HG03575 (cell line): ENCODE measurements at regions not wholly inside any gene's neighbourhood (a gene's known extent, or its start where the extent isn't known, plus 50 kb on each side); places are given as distances from the start of the nearest gene placed in this dataset.

Experiments used
- ATAC-seq: cut with Tn5 transposase; IDR thresholded peaks from one replicate; pipeline ENCODE4 v1.9.1; 2021; ENCODE audit not compliant: unreplicated experiment, insufficient number of reproducible peaks, low FRiP score; ENCODE audit errors: extremely low read depth

DNA sequence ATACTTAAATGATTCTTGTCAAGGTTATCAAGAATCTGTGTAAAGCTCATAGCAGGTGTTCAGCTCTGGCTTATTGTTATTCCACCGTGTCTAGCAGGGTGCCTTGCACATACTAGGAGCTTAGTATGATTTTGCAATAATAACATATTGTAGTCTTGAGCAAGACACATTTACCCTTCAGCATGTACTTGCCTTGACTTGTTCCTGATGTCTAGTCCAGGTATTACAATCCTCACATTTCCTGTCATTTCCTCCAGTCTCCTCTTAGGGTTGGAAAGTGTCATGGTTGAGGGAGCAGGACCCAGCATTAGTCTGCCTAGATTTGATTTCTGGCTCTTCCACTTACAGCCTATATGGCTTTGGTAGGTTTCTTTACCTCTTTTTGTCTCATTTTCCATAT is 246.1 kb downstream of the RAD51AP2 start:
- ATAC-seq: no peak

DNA sequence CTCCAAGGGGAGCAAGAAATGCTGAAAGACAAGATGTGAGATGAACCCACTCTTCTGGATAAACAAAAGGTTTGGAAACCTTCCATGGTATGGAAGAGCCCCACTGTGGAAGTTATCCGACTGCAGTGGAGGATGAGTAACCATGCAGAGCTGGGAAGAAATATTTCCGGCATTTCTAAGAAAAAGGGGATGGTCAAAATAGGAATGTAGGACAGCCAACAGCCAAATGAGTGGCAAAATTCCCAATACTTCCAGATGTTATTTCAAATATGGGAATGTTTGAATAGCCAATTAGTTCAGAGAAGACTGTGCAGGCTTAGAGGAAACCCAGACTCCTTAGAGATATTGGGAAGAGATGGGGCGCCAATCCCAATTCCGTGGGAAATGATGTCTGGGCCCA is 246.8 kb downstream of the RAD51AP2 start:
- no peak for ATAC-seq

DNA sequence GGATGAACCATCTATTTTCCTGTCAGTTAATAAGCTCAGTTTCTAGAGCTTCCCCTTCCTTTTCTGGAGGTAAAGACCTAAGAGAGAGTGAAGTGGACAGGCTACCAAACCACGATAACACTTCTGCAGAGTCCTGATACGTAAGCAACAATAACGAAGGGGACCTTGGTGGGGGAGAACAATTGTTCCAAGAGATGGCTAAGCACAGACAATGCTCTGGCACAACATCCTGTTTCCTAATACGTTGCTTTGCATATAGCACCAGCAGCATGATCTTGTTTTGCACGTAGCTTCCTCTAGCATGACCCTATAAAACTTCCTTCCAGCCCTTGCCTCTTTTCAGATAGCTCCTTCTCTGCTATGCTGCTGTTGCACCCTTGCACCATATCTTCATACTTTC is 247.3 kb downstream of the RAD51AP2 start:
- no peak for ATAC-seq

DNA sequence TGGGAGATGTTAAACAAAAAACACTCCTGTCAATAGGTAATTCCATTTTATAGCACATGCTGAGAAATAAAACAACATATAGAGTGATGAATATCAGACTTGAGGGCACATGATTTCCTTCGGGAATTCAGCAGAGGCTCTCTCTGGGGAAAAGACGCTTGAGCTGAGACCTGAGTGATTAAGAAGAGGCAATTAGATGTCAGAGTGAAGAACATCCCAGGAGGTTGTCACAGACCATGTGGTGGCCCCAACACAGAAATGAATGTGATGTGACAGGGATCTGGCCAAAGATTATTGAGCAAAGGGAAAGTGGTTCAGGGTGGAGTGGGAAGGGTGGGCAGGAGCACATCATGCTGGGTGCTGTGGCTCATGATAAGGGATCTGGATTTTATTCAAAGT is 254.7 kb downstream of the RAD51AP2 start:
- ATAC-seq: no peak

DNA sequence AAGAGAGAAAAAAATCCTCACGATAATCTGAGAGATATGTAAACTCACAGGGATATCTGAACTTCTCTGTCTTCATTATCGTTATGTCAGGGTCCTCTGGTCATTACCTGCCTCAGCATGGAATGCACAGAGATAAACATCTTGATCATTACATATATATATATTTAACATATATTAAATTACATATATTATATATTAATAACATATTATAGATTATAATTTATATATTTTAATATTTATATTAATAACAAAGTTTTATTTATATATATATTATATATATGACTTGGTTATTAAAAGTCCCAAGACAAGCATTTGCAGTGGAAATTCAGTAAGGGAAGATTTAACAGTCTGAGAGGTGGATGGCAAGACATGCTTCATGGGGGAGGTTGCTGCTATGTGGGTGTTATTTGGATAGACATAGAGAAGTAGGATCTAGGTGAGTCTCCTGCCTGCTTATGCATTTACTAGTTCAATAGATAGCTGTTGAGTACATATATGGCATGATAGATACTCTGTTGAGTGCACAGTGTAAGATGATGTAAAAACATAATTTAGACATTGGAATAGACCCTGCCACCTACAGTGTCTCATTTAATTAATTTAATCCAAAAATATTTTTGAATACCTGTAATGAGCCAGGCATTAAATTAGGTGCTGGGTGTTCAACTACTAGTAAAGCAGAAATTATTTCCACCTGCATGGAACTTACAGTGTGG is 255.2 kb downstream of the RAD51AP2 start:
- no peak for ATAC-seq

DNA sequence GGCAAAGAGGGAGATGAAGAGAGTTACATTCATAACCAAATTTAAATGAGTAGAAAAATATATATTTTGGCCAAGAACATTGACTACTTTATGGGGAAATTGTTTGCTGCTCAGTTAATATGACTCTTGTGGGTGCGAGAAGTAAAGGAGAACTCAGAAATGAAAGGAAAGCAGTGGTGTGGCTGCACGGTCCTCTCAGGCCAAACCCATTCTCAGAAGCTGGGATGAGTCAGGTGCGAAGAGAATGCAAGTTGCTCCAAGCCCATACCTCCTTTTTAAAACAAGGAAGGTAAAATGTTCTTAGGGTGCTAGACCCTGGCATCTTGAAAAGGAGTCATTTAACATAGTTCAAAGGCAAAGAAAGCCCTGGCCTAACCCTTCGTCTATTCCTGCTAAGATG is 258.6 kb downstream of the RAD51AP2 start:
- ATAC-seq: no peak

DNA sequence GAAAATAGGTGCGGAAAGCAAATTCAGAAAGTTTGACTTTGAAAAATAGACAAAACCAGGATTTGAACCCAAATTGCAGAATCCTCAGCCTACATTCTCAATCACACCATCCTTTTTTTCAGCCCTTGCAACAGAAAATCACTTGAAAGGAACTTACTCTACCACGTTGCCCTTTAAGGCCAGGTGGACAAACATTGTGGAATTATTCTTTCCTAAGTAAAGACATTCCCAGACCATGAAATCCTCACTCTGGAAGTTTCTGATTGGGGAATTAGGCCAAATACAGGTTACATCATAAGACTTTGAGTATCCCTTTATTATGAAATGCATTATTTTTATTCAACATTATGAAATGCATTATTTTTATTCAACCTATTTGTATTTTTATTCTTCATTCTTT is 259.4 kb downstream of the RAD51AP2 start:
- no peak for ATAC-seq

DNA sequence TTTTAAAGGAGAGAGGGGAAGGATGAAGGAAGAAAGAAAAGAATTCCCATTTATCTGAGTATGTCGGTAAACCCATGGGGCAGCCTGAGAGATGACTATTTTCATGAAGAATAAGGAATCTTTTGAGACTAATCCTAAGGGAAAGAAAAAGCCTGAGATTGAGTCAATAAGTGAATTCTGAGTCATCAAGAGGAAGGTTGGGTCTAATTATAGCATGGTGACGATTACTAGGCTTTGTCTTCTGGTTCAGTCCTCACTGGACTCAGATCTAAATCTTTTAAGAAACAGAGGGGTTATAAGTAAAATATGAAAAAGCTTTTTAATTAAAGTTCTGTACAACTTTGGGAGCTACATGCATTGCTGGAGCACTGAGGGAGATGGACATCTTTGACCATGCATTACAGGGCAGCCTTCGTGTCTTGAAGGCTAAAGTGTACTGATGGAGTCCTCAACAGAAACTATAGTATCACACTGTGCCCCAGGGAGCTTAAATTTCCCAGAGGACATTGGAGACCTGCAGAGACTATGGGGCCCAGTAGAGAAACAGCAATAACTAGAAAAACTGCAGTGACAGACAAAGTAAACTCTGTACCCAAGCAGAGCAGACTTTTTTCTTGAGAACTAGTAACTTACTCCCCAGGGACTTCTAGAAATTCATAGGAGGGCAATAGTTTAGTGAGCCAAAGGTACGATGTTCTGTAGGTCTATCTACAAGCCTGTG is 260.9 kb downstream of the RAD51AP2 start:
- no peak for ATAC-seq

DNA sequence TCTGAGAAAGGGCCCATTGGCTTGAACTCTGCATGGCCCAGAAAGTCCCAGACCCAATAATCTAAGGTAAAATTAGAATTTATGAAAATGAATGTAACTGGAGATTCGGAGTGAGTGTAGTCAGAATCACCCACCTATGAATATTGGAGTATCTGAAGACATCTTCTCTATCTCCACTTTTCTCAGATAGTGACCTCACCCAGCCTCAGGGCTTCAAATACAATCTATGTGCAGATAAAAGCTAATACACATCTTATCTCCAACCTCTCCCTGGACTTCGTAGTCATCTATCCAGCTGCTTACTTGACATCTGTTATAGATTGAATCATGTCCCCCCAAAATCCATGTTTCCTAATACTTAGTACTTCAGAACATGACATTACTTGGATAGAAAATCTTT is 263.2 kb downstream of the RAD51AP2 start:
- ATAC-seq: no peak

DNA sequence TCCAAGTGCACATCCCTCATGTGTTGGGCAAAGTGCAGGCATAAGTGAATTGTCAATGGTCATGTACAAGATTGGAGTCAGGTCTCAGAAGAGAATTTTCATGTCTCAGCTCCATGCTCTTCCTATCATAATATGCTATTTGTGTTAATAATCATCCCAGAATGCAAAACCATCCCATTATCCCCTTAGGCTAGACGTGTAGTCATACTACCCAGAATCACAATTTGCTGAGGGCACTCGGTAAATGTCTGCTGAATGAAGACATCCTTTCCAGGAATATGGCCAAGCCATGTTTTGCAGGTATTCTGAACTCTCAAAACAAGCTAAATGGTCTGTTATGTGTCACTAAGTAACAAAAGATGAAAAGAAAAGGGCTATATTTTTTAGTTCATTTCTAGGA is 263.8 kb downstream of the RAD51AP2 start:
- ATAC-seq: no peak

DNA sequence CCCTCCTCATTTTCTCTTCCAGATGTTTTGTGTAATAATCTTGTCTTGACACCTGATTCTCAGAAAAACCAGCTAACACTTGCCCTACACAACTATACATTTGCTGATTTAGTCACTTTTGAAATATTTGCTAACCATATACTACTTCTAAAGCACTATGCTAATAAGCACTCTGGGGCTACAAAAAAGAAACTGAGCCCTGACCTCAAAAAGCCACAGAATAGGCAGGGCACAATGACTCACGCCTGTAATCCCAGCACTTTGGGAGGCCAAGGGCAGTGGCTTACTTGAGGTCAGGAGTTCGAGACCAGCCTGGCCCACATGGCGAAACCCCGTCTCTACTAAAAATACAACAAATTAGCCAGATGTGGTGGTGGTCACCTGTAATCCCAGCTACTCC is 266.0 kb downstream of the RAD51AP2 start:
- no peak for ATAC-seq

DNA sequence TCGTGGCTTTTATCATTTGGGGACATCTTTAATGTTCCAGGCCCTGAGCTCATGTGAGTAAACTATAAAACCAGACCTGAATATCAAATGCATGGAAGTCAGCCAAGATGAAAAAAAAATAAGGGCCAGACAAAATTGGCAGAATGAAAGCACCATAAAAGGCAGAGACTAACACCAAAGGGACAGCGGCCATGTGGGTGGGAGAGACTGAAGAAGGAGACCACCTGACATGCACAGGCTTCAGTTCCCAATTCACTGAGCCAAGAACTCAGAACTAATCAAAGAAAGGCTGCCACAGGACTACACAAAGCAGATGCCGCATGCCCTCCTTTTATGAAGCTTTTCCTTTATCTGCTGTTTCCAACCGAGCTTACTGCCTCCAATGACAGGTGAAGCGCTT is 267.1 kb downstream of the RAD51AP2 start:
- no peak for ATAC-seq

DNA sequence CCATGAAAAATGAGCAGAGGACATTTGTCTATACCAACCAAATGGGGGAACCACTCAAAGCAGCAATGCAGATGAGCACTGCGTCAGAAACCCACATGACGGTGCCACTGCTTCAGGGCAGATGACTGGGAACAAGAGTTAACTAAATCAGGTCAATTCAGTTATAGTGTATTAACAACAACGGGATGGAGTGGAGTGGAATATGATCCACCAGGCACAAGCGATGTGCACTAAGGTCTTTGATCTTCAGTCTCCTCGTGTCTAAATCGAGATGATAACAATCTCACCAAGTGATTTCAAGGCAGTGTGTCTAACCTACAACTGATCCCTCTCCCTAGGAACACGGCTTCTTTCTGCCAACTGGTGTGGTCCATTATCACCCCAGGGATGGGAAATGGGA is 269.0 kb downstream of the RAD51AP2 start:
- no peak for ATAC-seq

DNA sequence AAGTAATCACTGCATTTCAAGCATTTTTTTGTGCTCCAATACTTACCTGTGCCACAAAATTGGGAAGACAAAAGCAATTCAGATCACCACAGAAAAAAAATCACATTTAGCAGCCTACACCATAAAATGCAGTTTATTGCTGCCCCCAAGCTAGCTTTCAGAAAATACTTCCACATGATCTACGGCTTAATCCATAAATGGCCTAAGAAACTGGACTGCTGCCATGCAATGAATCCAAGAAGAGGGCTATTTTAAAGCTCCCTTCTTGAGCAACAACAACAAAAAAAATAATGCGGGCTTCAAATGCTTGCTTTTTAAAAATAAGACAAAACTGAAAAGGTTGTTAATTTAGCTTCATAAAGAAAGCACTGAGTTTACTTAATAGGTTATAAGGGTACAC is 272.3 kb downstream of the RAD51AP2 start:
- ATAC-seq: no peak

DNA sequence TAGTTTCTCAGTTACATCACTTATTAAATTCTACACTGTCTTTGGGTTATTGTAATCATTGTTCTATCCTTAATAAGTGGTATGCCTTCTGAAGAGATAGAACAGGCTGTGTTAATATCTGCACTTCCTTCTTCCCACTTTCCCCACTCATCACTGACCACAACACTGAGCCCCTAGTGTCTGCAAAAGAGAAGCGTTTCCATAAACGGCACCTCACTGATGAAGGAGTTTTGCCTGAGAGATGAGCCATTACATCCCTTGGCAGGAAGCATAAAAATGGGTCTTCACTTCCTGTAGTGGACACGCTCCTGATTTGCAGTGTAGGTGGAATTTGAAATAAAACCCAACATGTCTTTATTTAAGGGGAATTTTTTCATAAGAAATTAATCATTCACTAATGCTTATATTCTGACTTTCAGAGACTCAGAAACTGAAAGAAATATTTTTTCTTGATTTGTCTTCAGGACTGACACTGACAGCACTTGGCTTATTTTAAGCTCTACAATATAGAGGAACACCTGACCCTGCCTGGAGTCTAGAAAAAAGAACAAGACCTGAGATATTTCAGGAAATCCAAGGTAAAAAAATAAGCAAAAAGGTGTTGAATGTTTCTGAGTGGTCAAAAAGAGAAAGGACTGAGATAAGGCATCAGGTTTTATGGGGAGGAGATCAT is 275.3 kb downstream of the RAD51AP2 start:
- no peak for ATAC-seq

DNA sequence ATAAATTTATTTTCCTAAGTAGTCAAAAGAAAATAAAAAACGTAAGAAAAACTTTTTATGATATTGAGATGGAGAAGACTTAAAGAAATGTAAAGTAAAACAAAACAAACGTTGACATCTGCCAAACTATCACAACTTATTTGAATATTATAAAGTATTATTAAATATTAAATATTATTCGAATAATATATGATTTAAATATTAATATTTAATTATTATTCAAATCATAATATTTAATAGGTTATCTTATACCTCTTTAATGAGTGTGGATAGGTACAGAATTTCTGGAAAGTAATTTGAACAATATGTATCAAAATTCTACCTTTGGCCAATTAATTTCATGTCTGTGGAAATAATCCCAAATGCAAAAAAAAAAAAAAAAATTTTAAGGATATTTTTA is 278.7 kb downstream of the RAD51AP2 start:
- ATAC-seq: no peak

DNA sequence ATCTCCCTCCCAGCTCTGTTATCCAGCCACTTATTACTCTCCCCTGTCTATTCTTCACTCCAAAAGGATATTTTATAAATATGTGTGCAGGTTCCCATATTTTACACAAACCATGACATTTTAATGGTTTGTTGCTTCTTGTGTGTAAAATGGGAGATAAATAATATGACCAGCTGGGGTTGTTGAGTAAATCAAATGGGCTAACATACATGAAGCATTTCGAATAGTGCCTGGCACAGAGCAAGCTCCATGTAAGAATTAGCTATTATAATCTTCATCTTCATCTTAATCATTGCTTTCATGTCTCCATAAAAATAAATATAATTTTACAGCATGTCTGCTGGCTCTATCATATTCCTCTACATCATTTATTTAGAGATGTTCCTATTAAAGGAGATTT is 283.1 kb downstream of the RAD51AP2 start:
- no peak for ATAC-seq

DNA sequence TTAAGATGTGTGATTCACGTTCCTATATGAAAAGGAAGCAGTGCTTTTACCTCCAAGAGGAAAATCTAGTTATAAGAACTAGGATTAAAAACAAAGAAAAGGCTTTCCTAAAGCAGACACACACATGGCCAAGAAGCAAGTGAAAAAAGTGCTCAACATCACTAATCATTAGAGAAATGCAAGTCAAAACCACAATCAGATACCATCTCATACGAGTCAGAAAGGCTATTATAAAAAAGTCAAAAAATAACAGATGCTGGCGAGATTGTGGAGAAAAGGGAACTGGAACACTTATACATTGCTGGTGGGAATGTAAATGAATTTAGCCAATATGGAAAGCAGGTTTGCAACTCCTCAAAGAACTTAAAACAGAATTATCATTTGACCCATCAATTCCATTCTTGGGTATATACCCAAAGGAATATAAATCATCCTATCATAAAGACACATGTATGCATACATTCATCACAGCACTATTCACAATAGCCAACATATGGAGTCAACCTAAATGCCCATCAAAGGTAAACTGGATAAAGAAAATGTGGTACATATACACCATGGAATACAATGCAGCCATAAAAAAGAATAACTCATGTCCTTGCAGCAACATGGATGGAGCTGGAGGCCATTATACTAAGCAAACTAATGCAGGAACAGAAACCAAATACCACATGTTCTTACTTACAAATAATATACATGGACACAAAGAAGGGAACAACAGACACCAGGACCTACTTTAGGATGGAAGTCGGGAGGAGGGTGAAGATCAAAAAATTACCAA is 285.3 kb downstream of the RAD51AP2 start:
- no peak for ATAC-seq

DNA sequence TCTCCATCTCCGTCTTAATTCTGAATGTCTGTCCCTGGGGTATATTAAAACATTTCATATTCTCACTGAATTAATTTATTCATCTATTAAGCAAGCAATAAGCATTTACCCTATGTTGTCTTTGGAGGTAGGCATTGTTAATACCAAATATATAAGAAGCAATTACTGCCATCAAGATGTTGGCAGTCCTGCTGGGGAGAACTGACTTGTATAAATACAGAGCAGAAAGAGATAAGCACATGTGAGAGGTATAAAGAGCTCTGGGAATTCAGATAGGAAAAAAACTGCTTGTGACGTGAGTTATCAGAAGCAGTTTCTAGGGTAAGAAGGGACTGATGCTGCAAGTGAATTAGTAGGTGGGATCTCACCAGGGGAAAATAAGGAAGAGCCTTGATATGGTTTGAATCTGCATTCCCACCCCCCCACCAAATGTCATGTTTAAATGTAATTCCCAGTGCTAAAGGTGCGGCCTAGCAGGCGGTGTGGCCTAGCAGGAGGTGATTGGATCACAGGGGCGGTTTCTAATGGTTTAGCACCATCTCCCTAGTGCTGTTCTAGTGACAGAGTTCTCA is 286.8 kb downstream of the RAD51AP2 start:
- no peak for ATAC-seq
